Spleen (tissue), 7 donors: ENCODE measurements at regions not wholly inside any gene's neighbourhood (a gene's known extent, or its start where the extent isn't known, plus 50 kb on each side); places are given as distances from the start of the nearest gene placed in this dataset.
"Not testable (repeated sequence)": the region's sequence is repeated elsewhere in the genome, so short reads cannot be mapped to it uniquely, and the experiment has no call there.

Source experiments
- POLR2A ChIP-seq, 3 donors: fragments of 450-650 bp; IDR thresholded peaks; one replicate each; pipeline ENCODE4 v1.5.1; 2017; ENCODE audit warnings: antibody characterized with exemption in 3 of 3, mild to moderate bottlenecking in 1 of 3
- TF ChIP-seq, protein P1 (sequence below), 11 experiments: fragments of 200-600 bp in 7 of 11; fragments of 450-650 bp in 4 of 11; sonication (generic) in 4 of 11; IDR thresholded peaks in 8 of 11; conservative IDR thresholded peaks in 3 of 11; 1 replicate in 7 of 11; 2 replicates in 4 of 11; pipeline versions ENCODE4 v1.4.0 to v1.8.0; 2016 to 2021; ENCODE audit warnings: antibody characterized with exemption in 11 of 11, inconsistent platforms in 4 of 11, mild to moderate bottlenecking in 1 of 11
- donor health status: DM: no; HTN: no; CAD: no; lungs with moderate emphysema.
- donor health status: DM: no; HTN: no; CAD: no.
- donor health status: DM: no; HTN: no; CAD: no.

- TF ChIP-seq, protein P1, sequence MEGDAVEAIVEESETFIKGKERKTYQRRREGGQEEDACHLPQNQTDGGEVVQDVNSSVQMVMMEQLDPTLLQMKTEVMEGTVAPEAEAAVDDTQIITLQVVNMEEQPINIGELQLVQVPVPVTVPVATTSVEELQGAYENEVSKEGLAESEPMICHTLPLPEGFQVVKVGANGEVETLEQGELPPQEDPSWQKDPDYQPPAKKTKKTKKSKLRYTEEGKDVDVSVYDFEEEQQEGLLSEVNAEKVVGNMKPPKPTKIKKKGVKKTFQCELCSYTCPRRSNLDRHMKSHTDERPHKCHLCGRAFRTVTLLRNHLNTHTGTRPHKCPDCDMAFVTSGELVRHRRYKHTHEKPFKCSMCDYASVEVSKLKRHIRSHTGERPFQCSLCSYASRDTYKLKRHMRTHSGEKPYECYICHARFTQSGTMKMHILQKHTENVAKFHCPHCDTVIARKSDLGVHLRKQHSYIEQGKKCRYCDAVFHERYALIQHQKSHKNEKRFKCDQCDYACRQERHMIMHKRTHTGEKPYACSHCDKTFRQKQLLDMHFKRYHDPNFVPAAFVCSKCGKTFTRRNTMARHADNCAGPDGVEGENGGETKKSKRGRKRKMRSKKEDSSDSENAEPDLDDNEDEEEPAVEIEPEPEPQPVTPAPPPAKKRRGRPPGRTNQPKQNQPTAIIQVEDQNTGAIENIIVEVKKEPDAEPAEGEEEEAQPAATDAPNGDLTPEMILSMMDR (IDR thresholded peaks at IDR 0.05 in 8 of 11, conservative IDR thresholded peaks at IDR 0.05 in 3 of 11): not testable (repeated sequence)
- TF ChIP-seq POLR2A (IDR thresholded peaks at IDR 0.05): not testable (repeated sequence)
These were observed 52.6 kb downstream of the HOXC4 start for GRCh38 chr12:54106252-54106651.
